PFSK-1 (cell line): ENCODE measurements at regions not wholly inside any gene's neighbourhood (a gene's known extent, or its start where the extent isn't known, plus 50 kb on each side); places are given as distances from the start of the nearest gene placed in this dataset.

ENCODE experiments used
- FOXP2 ChIP-seq: optimal IDR thresholded peaks from 2 replicates; pipeline ENCODE3; 2011; ENCODE audit warnings: borderline replicate concordance, control low read depth, inconsistent platforms; ENCODE audit not compliant: insufficient read depth; ENCODE audit errors: extremely low read length, extremely low read depth
- POLR2AphosphoS5 ChIP-seq: IDR thresholded peaks from 2 replicates; pipeline ENCODE4 v1.6.1; 2012; ENCODE audit warnings: low read depth, mild to moderate bottlenecking, control low read depth, low read length, moderate library complexity
- REST ChIP-seq, 2 experiments: IDR thresholded peaks; 2 replicates each; pipeline versions ENCODE4 v1.6.1 to v1.8.0; 2011 to 2012; ENCODE audit warnings: low read depth in 2 of 2, low read length in 2 of 2, control low read depth in 1 of 2, inconsistent platforms in 1 of 2, mild to moderate bottlenecking in 1 of 2, moderate library complexity in 1 of 2; ENCODE audit not compliant: insufficient read depth in 1 of 2
- SIN3A ChIP-seq: IDR thresholded peaks from 2 replicates; pipeline ENCODE4 v1.6.1; 2012; ENCODE audit warnings: mild to moderate bottlenecking, low read length, moderate library complexity, borderline replicate concordance; ENCODE audit not compliant: insufficient read depth
- TAF1 ChIP-seq: IDR thresholded peaks from 2 replicates; pipeline ENCODE4 v1.6.1; 2012; ENCODE audit warnings: low read length, control low read depth, borderline replicate concordance; ENCODE audit not compliant: insufficient read depth

- TF ChIP-seq REST (IDR thresholded peaks at IDR 0.05; ENCODE audit: insufficient read depth in 1 of 2, low read depth in 2 of 2, low read length in 2 of 2) (no peak), SIN3A (no peak), FOXP2 (no peak), TAF1 (no peak), POLR2AphosphoS5 (no peak)
These were observed 102.1 kb downstream of the ASB9 start for GRCh38 chrX:15167826-15168225.

DNA sequence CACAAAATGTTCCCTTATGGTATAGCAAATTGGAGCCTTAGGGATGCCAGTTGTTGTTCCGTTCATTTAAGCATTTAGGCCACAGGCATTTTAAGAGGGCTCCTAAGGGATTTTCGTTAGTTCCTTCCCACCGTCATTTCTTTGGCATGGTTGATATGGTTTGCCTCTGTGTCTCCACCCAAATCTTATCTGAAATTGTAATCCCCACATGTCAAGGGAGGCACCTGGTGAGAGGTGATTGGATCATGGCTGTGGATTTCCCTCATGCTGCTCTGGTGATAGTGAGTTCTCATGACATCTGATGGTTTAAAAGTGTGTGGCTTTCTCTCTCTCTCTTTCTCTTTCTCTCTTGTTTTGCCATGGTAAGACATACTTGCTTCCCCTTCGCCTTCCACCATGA lies 104.1 kb downstream of the ASB9 start:
- TF ChIP-seq REST (IDR thresholded peaks at IDR 0.05; ENCODE audit: insufficient read depth in 1 of 2, low read depth in 2 of 2, low read length in 2 of 2) = no peak
- TF ChIP-seq FOXP2 = no peak
- TF ChIP-seq TAF1 = no peak
- no peak for TF ChIP-seq SIN3A
- TF ChIP-seq POLR2AphosphoS5 = no peak

DNA sequence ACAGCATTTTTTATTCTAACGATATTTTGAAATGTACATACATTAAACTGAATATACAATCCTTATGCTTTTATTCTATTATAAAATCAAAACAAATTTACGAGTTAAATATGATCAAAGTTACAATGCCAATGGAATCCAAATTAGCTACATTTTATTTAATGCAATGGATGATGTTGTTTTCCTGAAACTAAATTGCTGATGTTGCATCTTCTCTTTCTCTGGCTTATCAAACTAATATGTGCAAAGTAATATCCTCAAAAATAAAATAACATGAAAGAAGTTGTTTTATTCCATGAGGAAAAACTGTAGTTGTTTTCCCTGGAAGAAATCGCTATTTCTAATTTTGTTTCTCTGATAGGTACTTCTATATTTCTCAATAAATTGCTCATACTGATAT lies 106.8 kb downstream of the ASB9 start:
- TF ChIP-seq SIN3A (no peak), REST (IDR thresholded peaks at IDR 0.05; ENCODE audit: insufficient read depth in 1 of 2, low read depth in 2 of 2, low read length in 2 of 2) (no peak), POLR2AphosphoS5 (no peak), FOXP2 (no peak), TAF1 (no peak)

DNA sequence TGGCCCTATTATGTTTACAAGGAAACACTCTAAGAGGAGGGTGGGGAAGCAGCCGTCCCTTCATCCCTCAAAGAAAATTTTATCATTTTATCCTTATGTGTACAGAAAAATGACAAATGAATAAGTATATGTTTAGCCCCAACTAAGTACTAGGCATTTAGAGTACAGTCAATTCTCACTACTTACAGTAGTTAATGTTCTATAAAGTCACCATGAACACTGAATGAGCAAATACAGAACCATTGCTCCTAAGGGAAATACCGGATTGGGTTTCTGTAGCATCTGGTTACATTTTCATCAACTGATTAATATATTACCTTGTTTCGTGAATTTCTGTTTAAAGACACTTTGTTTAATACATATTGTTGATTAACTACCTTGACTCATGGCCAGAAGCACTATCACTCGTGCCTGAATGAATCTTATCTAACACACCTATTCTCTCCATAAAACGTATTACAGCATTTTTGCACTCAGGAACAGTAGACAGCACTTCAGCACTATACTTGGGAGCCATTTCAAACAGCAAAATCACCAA lies 109.3 kb downstream of the ASB9 start:
- TF ChIP-seq SIN3A (no peak), REST (IDR thresholded peaks at IDR 0.05; ENCODE audit: insufficient read depth in 1 of 2, low read depth in 2 of 2, low read length in 2 of 2) (no peak)

- TF ChIP-seq POLR2AphosphoS5 (no peak), TAF1 (no peak), REST (IDR thresholded peaks at IDR 0.05; ENCODE audit: insufficient read depth in 1 of 2, low read depth in 2 of 2, low read length in 2 of 2) (no peak), FOXP2 (no peak), SIN3A (no peak)
These were observed 111.0 kb downstream of the ASB9 start for GRCh38 chrX:15158736-15159406.
